GM12878 (cell line): ENCODE measurements at regions not wholly inside any gene's neighbourhood (a gene's known extent, or its start where the extent isn't known, plus 50 kb on each side); places are given as distances from the start of the nearest gene placed in this dataset.

Experiments used
- ATAC-seq: fragments of 200-7000 bp; cut with Tn5 transposase; 3 replicates; pipeline ENCODE4 v1.9.1; 2020; ENCODE audit warnings: mild to moderate bottlenecking, moderate library complexity
- BruUV-seq: library from RNA; stranded (reverse); fragments of 400-500 nt; replicated peaks from 2 replicates; lab custom pipeline; 2021; lab: Mats Ljungman, UMichigan
- CTCF ChIA-PET: fragments of 300-600 bp; sonication (Branson Sonifier 250); formaldehyde crosslinking; extraction: SDS; loops from one replicate; lab custom pipeline; 2021; ENCODE audit warnings: inconsistent platforms; lab: Yijun Ruan, JAX
- POLR2A ChIA-PET: fragments of 350-600 bp; formaldehyde crosslinking; extraction: SDS; loops from one replicate; lab custom pipeline; 2021; ENCODE audit warnings: inconsistent platforms; lab: Charles Lee
- RAD21 ChIA-PET: fragments of 300-600 bp; sonication (Branson Sonifier 250); formaldehyde crosslinking; loops from one replicate; lab custom pipeline; 2023; ENCODE audit warnings: antibody characterized with exemption; ENCODE audit not compliant: unreplicated experiment; lab: Charles Lee
- SMC1A ChIA-PET: fragments of 300-600 bp; sonication (Branson Sonifier 250); formaldehyde crosslinking; loops from one replicate; lab custom pipeline; 2023; ENCODE audit not compliant: unreplicated experiment, uncharacterized antibody; lab: Charles Lee
- DNase-seq: peaks from one replicate; pipeline ENCODE4 v3.0.0-alpha.2; 2011; ENCODE audit warnings: low read depth, low spot score
- FAIRE-seq: peaks from 3 replicates; lab custom pipeline; 2011; peaks lifted over from hg19 to GRCh38; lab: Jason Lieb, UNC
- H2AFZ ChIP-seq: 2 replicates; pipeline ENCODE4 v1.6.0; 2011; ENCODE audit warnings: low read depth, low read length, control low read depth; ENCODE audit not compliant: control insufficient read depth
- H3K27ac ChIP-seq: 2 replicates; pipeline ENCODE4 v1.5.1; 2011; ENCODE audit warnings: control low read depth; ENCODE audit not compliant: control insufficient read depth, insufficient read depth
- H3K27me3 ChIP-seq, 2 experiments: replicated peaks in 1 of 2; 2 replicates each; pipeline versions ENCODE4 v1.6.0 to v1.6.1; 2011; ENCODE audit warnings: low read length in 1 of 2; ENCODE audit not compliant: control insufficient read depth in 2 of 2, insufficient read depth in 2 of 2
- H3K36me3 ChIP-seq, 2 experiments: 2 replicates each; pipeline ENCODE4 v1.5.1; 2011; ENCODE audit warnings: low read length in 1 of 2; ENCODE audit not compliant: control insufficient read depth in 2 of 2, insufficient read depth in 2 of 2
- H3K4me1 ChIP-seq: 2 replicates; pipeline ENCODE4 v1.6.1; 2011; ENCODE audit warnings: mild to moderate bottlenecking, low read length, moderate library complexity, mixed read lengths; ENCODE audit not compliant: control insufficient read depth, insufficient read depth
- H3K4me2 ChIP-seq: 2 replicates; pipeline ENCODE4 v1.6.0; 2011; ENCODE audit warnings: control low read depth; ENCODE audit not compliant: control insufficient read depth, insufficient read depth
- H3K4me3 ChIP-seq: fragments of 200-600 bp; sonication (generic); 2 replicates; pipeline ENCODE4 v1.5.1; 2016
- H3K79me2 ChIP-seq: 2 replicates; pipeline ENCODE4 v1.6.0; 2011; ENCODE audit warnings: low read length; ENCODE audit not compliant: control insufficient read depth, insufficient read depth
- H3K9ac ChIP-seq: 2 replicates; pipeline ENCODE4 v1.8.0; 2011; ENCODE audit warnings: low read length, control low read depth, mixed read lengths; ENCODE audit not compliant: control insufficient read depth, insufficient read depth
- H3K9me3 ChIP-seq: replicated peaks from 3 replicates; pipeline ENCODE4 v1.5.1; 2011; ENCODE audit warnings: mild to moderate bottlenecking, low read length; ENCODE audit not compliant: control insufficient read depth, insufficient read depth
- H4K20me1 ChIP-seq: 2 replicates; pipeline ENCODE4 v1.6.0; 2011; ENCODE audit not compliant: control insufficient read depth, insufficient read depth
- BMI1 ChIP-seq: fragments of 450-650 bp; IDR thresholded peaks from 2 replicates; pipeline ENCODE4 v1.6.1; 2016; ENCODE audit warnings: mild to moderate bottlenecking, moderate library complexity, borderline replicate concordance
- FOXK2 ChIP-seq: fragments of 450-650 bp; IDR thresholded peaks from 2 replicates; pipeline ENCODE4 v1.6.1; 2017; ENCODE audit warnings: mild to moderate bottlenecking, moderate library complexity
- HDGF ChIP-seq: fragments of 450-650 bp; IDR thresholded peaks from 2 replicates; pipeline ENCODE4 v1.6.1; 2016; ENCODE audit warnings: antibody characterized with exemption
- KAT2A ChIP-seq: conservative IDR thresholded peaks from 2 replicates; pipeline ENCODE4 v1.6.1; 2011; ENCODE audit warnings: low read depth, low read length; ENCODE audit not compliant: control insufficient read depth
- NR2C2 ChIP-seq: IDR thresholded peaks from 2 replicates; pipeline ENCODE4 v1.6.1; 2011; ENCODE audit warnings: borderline replicate concordance, low read depth; ENCODE audit not compliant: control insufficient read depth, insufficient read length
- PKNOX1 ChIP-seq: fragments of 450-650 bp; IDR thresholded peaks from 2 replicates; pipeline ENCODE4 v1.6.1; 2016; ENCODE audit warnings: mild to moderate bottlenecking
- RAD51 ChIP-seq: fragments of 450-650 bp; IDR thresholded peaks from 2 replicates; pipeline ENCODE4 v1.6.1; 2016; ENCODE audit warnings: moderate library complexity, mild to moderate bottlenecking, inconsistent platforms
- RBBP5 ChIP-seq: fragments of 200-600 bp; sonication (generic); conservative IDR thresholded peaks from 2 replicates; pipeline ENCODE4 v1.6.1; 2016
- SREBF1 ChIP-seq: IDR thresholded peaks from 2 replicates; pipeline ENCODE4 v1.6.1; 2012; ENCODE audit warnings: mild to moderate bottlenecking, low read length
- STAT3 ChIP-seq: IDR thresholded peaks from 2 replicates; pipeline ENCODE4 v1.6.1; 2011; ENCODE audit warnings: low read depth, low read length, improper control_type of control experiment
- SUZ12 ChIP-seq: fragments of 200-600 bp; sonication (generic); IDR thresholded peaks from one replicate; pipeline ENCODE4 v1.6.1; 2018; ENCODE audit warnings: antibody characterized with exemption, mild to moderate bottlenecking; ENCODE audit not compliant: unreplicated experiment
- TCF12 ChIP-seq: IDR thresholded peaks from 2 replicates; pipeline ENCODE4 v1.6.1; 2011; ENCODE audit warnings: low read depth, mild to moderate bottlenecking, low read length
- ZNF24 ChIP-seq: fragments of 450-650 bp; IDR thresholded peaks from 2 replicates; pipeline ENCODE4 v1.6.1; 2017; ENCODE audit warnings: antibody characterized with exemption, mild to moderate bottlenecking
- ZSCAN29 ChIP-seq: fragments of 450-650 bp; IDR thresholded peaks from 2 replicates; pipeline ENCODE4 v1.6.1; 2017; ENCODE audit warnings: mild to moderate bottlenecking, moderate library complexity
- WGBS: methylation state at CpG from one replicate; pipeline ENCODE4 v1.1.6; 2016; ENCODE audit warnings: low lambda C conversion rate; ENCODE audit not compliant: insufficient replicate concordance, insufficient coverage; ENCODE audit errors: missing lambda C conversion rate; 5-methylcytosine and 5-hydroxymethylcytosine counted together
- in situ Hi-C: fragments of 300-500 bp; cut with MboI; formaldehyde crosslinking; loops from 9 replicates; pipeline ENCODE4 v1.14.3; 2018; ENCODE audit warnings: mixed read lengths
- intact Hi-C: fragments of 100-400 bp; cut with micrococcal nuclease; formaldehyde crosslinking; loops from one replicate; pipeline ENCODE4 v1.14.2; 2022; ENCODE audit not compliant: unreplicated experiment

DNA sequence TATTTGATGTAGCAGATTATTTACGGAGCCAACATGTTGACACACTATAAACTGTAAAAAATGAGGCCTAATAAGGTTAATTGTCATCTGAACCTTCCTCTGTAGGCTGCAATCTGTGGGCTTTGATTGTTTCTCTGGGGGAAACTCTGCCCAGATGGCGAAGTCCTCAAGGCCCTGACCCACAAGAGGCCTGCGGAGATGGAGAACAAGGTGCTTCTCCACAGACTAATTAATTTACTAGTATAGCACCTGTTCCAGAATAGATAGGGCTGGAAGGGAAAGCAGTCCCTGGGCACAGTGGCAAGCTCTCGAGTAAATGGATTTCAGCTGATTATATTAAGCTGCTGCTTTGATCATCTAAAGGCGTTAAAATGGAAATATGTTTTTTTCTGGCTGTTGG lies 338.8 kb upstream of the DNAJC19 start:
- no peak overlapping the region for H3K4me3 ChIP-seq
- FAIRE-seq (no peak), ATAC-seq (no peak), DNase-seq (no peak)
- TF ChIP-seq KAT2A (no peak), ZNF24 (no peak), HDGF (no peak), TCF12 (no peak), NR2C2 (no peak), FOXK2 (no peak), RBBP5 (no peak), SREBF1 (no peak), SUZ12 (no peak), STAT3 (no peak), ZSCAN29 (no peak), PKNOX1 (no peak), BMI1 (no peak), RAD51 (no peak)
- no peaks in the 10 kb centered on the region for H3K36me3 ChIP-seq
- ChIA-PET RAD21 (interaction anchor here (1.0 kb wide), 1 partner anchor 372 kb away, joined by 3 read pairs; no protein-coding TSS in a partner anchor), SMC1A (no interaction called here), POLR2A (no interaction called here), CTCF (interaction anchor here (1.0 to 1.9 kb wide), 3 partner anchors 13 to 1355 kb away, joined by 3 to 11 read pairs (median 5); no protein-coding TSS in a partner anchor)
- no peaks in the 10 kb centered on the region for H3K79me2 ChIP-seq
- WGBS: 42% methylated on average over 5 of the region's 5 CpGs
- H3K9me3 ChIP-seq: no peaks in the 10 kb centered on the region
- no peaks in the 10 kb centered on the region for H3K4me1 ChIP-seq
- no peak overlapping the region for H3K9ac ChIP-seq
- no TSS peak for BruUV-seq
- no peaks in the 10 kb centered on the region for H3K27me3 ChIP-seq
- in situ Hi-C loops: loop anchor here (10.0 kb wide), 1 partner anchor 366 kb away; no protein-coding TSS in a partner anchor
- H4K20me1 ChIP-seq: no peaks in the 10 kb centered on the region
- H2AFZ ChIP-seq: no peak overlapping the region
- H3K4me2 ChIP-seq: no peak overlapping the region
- no peak overlapping the region for H3K27ac ChIP-seq
- intact Hi-C loops: no loop called here
